HuH-7.5 (cell line): ENCODE measurements at regions not wholly inside any gene's neighbourhood (a gene's known extent, or its start where the extent isn't known, plus 50 kb on each side); places are given as distances from the start of the nearest gene placed in this dataset.
A peak's percentile ranks its signal among the peaks of the same experiment; 100 is the strongest.

Experiments used
- DNase-seq: peaks from one replicate; pipeline ENCODE4 v3.0.0; 2011; ENCODE audit warnings: low spot score

GRCh38 chr2:193985272-193985671 lies 1671.8 kb upstream of the SLC39A10 start:
- no peak for DNase-seq

- DNase-seq: no peak
These were observed 1676.4 kb upstream of the SLC39A10 start for GRCh38 chr2:193980599-193980998.

GRCh38 chr2:193973781-193974180 lies 1683.2 kb upstream of the SLC39A10 start:
- DNase-seq: no peak

- peak; percentile 4 for DNase-seq
These were observed 1690.4 kb upstream of the SLC39A10 start for GRCh38 chr2:193966590-193966989.

- no peak for DNase-seq
These were observed 1691.8 kb upstream of the SLC39A10 start for GRCh38 chr2:193965263-193965662.

- no peak for DNase-seq
These were observed 1693.4 kb upstream of the SLC39A10 start for GRCh38 chr2:193963472-193964119.

- no peak for DNase-seq
These were observed 1710.2 kb upstream of the SLC39A10 start for GRCh38 chr2:193946806-193947205.

GRCh38 chr2:193943406-193943960 lies 1713.5 kb upstream of the SLC39A10 start:
- DNase-seq: no peak

- no peak for DNase-seq
These were observed 1721.9 kb upstream of the SLC39A10 start for GRCh38 chr2:193935114-193935513.

GRCh38 chr2:193929131-193929530 lies 1727.9 kb upstream of the SLC39A10 start:
- no peak for DNase-seq

- no peak for DNase-seq
These were observed 1712.8 kb upstream of the TMEFF2 start for GRCh38 chr2:193907561-193907960.

GRCh38 chr2:193900292-193900691 lies 1705.6 kb upstream of the TMEFF2 start:
- no peak for DNase-seq

- no peak for DNase-seq
These were observed 1700.5 kb upstream of the TMEFF2 start for GRCh38 chr2:193895226-193895625.

- DNase-seq: no peak
These were observed 1699.3 kb upstream of the TMEFF2 start for GRCh38 chr2:193894081-193894480.

GRCh38 chr2:193891023-193891422 lies 1696.3 kb upstream of the TMEFF2 start:
- DNase-seq: no peak

GRCh38 chr2:193885419-193885818 lies 1690.7 kb upstream of the TMEFF2 start:
- no peak for DNase-seq

- no peak for DNase-seq
These were observed 1689.1 kb upstream of the TMEFF2 start for GRCh38 chr2:193883820-193884219.

- no peak for DNase-seq
These were observed 1682.2 kb upstream of the TMEFF2 start for GRCh38 chr2:193876980-193877379.

GRCh38 chr2:193869564-193869963 lies 1674.8 kb upstream of the TMEFF2 start:
- DNase-seq: no peak

GRCh38 chr2:193868833-193869232 lies 1674.1 kb upstream of the TMEFF2 start:
- no peak for DNase-seq

- no peak for DNase-seq
These were observed 1673.4 kb upstream of the TMEFF2 start for GRCh38 chr2:193868132-193868531.

GRCh38 chr2:193867454-193867853 lies 1672.7 kb upstream of the TMEFF2 start:
- DNase-seq: no peak

GRCh38 chr2:193861557-193861956 lies 1666.8 kb upstream of the TMEFF2 start:
- no peak for DNase-seq

- no peak for DNase-seq
These were observed 1653.3 kb upstream of the TMEFF2 start for GRCh38 chr2:193847991-193848390.
